ENCODE measurements at regions not wholly inside any gene's neighbourhood (a gene's known extent, or its start where the extent isn't known, plus 50 kb on each side); places are given as distances from the start of the nearest gene placed in this dataset.

- no peak for TF ChIP-seq SP1 (IDR thresholded peaks at IDR 0.05)
- TF ChIP-seq, protein P1, sequence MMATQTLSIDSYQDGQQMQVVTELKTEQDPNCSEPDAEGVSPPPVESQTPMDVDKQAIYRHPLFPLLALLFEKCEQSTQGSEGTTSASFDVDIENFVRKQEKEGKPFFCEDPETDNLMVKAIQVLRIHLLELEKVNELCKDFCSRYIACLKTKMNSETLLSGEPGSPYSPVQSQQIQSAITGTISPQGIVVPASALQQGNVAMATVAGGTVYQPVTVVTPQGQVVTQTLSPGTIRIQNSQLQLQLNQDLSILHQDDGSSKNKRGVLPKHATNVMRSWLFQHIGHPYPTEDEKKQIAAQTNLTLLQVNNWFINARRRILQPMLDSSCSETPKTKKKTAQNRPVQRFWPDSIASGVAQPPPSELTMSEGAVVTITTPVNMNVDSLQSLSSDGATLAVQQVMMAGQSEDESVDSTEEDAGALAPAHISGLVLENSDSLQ (IDR thresholded peaks at IDR 0.05): no peak
- no peak for TF ChIP-seq HDGF (IDR thresholded peaks at IDR 0.05; ENCODE audit: borderline replicate concordance)
- TF ChIP-seq SUZ12 (IDR thresholded peaks at IDR 0.05): no peak
- TF ChIP-seq FOXA1 (IDR thresholded peaks at IDR 0.05): no peak
- no peak for TF ChIP-seq FOXM1 (IDR thresholded peaks at IDR 0.05; ENCODE audit: borderline replicate concordance)
- no peak for TF ChIP-seq TARDBP (IDR thresholded peaks at IDR 0.05)
- TF ChIP-seq ELF4 (IDR thresholded peaks at IDR 0.05): no peak
- TF ChIP-seq LEF1 (IDR thresholded peaks at IDR 0.05; ENCODE audit: borderline replicate concordance): no peak
- TF ChIP-seq ARNT (IDR thresholded peaks at IDR 0.05): no peak
- no peak for TF ChIP-seq FOXK2 (IDR thresholded peaks at IDR 0.05)
- TF ChIP-seq BHLHE40 (IDR thresholded peaks at IDR 0.05; ENCODE audit: borderline replicate concordance): no peak
Measured at GRCh38 chr5:61999371-61999770, 306.6 kb upstream of the KIF2A start.
